ENCODE measurements at regions not wholly inside any gene's neighbourhood (a gene's known extent, or its start where the extent isn't known, plus 50 kb on each side); places are given as distances from the start of the nearest gene placed in this dataset.

GRCh38 chr7:156173748-156174353 is 361.6 kb upstream of the SHH start:
- Histone ChIP-seq H3K27ac (ENCODE audit: insufficient read depth, low read depth, low read length) (no peak overlapping the region), H3K36me3 (ENCODE audit: control insufficient read depth in 2 of 2, extremely low read depth in 1 of 2, insufficient read depth in 2 of 2, low read length in 2 of 2) (no peaks in the 10 kb centered on the region), H3K9me1 (replicated peaks; ENCODE audit: control insufficient read depth, extremely low read depth, insufficient read depth, low read length) (no peaks in the 10 kb centered on the region), H3K9me3 (replicated peaks; ENCODE audit: control insufficient read depth, insufficient read depth, low read length) (no peaks in the 10 kb centered on the region), H3K4me2 (ENCODE audit: insufficient read depth, low read length) (no peak overlapping the region), H3K4me1 (ENCODE audit: control insufficient read depth, extremely low read depth, insufficient read depth, low read length) (no peaks in the 10 kb centered on the region), H3K79me2 (ENCODE audit: control insufficient read depth, insufficient read depth, low read length) (no peaks in the 10 kb centered on the region), H3K4me3 (replicated peaks in 1 of 3; ENCODE audit: insufficient read depth in 1 of 3, low read depth in 1 of 3, low read length in 3 of 3) (no peak overlapping the region), H4K20me1 (replicated peaks; ENCODE audit: control insufficient read depth, extremely low read depth, insufficient read depth, low read length) (no peaks in the 10 kb centered on the region), H2AFZ (ENCODE audit: low read depth, low read length) (no peak overlapping the region), H3K9ac (replicated peaks; ENCODE audit: extremely low read depth, insufficient read depth, low read length) (no peak overlapping the region), H3K27me3 (ENCODE audit: control insufficient read depth in 2 of 2, insufficient read depth in 2 of 2, low read length in 2 of 2) (no peaks in the 10 kb centered on the region)
- no peak for DNase-seq (ENCODE audit: low read depth, low spot score)
- intact Hi-C loops (cut with micrococcal nuclease): no loop called here
- TF ChIP-seq MYC (IDR thresholded peaks at IDR 0.05; ENCODE audit: low read depth, low read length) (no peak), POLR2A (IDR thresholded peaks at IDR 0.05; ENCODE audit: low read depth, low read length) (no peak), POLR2AphosphoS5 (IDR thresholded peaks at IDR 0.05; ENCODE audit: insufficient read depth, low read depth, low read length) (no peak), CTCF (IDR thresholded peaks at IDR 0.05; ENCODE audit: extremely low read depth in 1 of 2, insufficient read depth in 1 of 2, low read depth in 1 of 2, low read length in 2 of 2) (no peak), MAX (IDR thresholded peaks at IDR 0.05; ENCODE audit: insufficient read depth, insufficient read length) (no peak), EZH2 (IDR thresholded peaks at IDR 0.05; ENCODE audit: borderline replicate concordance, low read depth, low read length, severe bottlenecking) (no peak), GATA2 (IDR thresholded peaks at IDR 0.05; ENCODE audit: insufficient read depth, insufficient read length, low read depth, low read length) (no peak), JUN (IDR thresholded peaks at IDR 0.05; ENCODE audit: borderline replicate concordance, insufficient read depth, insufficient read length, low read depth) (no peak), FOS (IDR thresholded peaks at IDR 0.05; ENCODE audit: borderline replicate concordance, insufficient read depth, low read length) (no peak)
- ChIA-PET POLR2A (no interaction called here), CTCF (no interaction called here)
- BruUV-seq (replicated peaks): no TSS peak
- dilution Hi-C loops (cut with MboI; ENCODE audit: extremely low pct_ligation_motif_present, low sequenced_read_pairs): no loop called here
- no peak for FAIRE-seq
